HCT116 (cell line): ENCODE measurements at regions not wholly inside any gene's neighbourhood (a gene's known extent, or its start where the extent isn't known, plus 50 kb on each side); places are given as distances from the start of the nearest gene placed in this dataset.

Experiments used
- ATAC-seq: fragments of 200-7000 bp; cut with Tn5 transposase; 2 replicates; pipeline ENCODE4 v1.9.1; 2020; ENCODE audit warnings: mild to moderate bottlenecking, moderate library complexity
- BruUV-seq: library from RNA; stranded (reverse); fragments of 400-500 nt; replicated peaks from 2 replicates; lab custom pipeline; 2021; lab: Mats Ljungman, UMichigan
- CTCF ChIA-PET: fragments of 300-600 bp; sonication (Branson Sonifier 250); formaldehyde crosslinking; loops from one replicate; lab custom pipeline; 2021; ENCODE audit warnings: antibody characterized with exemption; lab: Charles Lee
- POLR2A ChIA-PET: fragments of 300-600, 350-600 bp; sonication (Branson Sonifier 250); formaldehyde crosslinking; loops from one replicate; lab custom pipeline; 2021; ENCODE audit warnings: antibody characterized with exemption; lab: Charles Lee
- RAD21 ChIA-PET, 2 experiments: fragments of 300-600 bp; sonication (Branson Sonifier 250); formaldehyde crosslinking; loops; one replicate each; lab custom pipeline; 2023; ENCODE audit warnings: low total read pairs in 2 of 2; ENCODE audit not compliant: uncharacterized antibody in 2 of 2, unreplicated experiment in 2 of 2, low non-redundant PET in 1 of 2; lab: Charles Lee
- DNase-seq: peaks from one replicate; pipeline ENCODE4 v3.0.0-alpha.2; 2010; ENCODE audit warnings: low read depth, low spot score
- H2AFZ ChIP-seq: fragments of 200-600 bp; shearing (Covaris generic), sonication (generic); 2 replicates; pipeline ENCODE4 v1.6.1; 2017; ENCODE audit warnings: low read depth, mixed run types, mixed read lengths, antibody characterized with exemption, low read length; ENCODE audit not compliant: poor library complexity, severe bottlenecking
- H3K27ac ChIP-seq: 2 replicates; pipeline ENCODE4 v1.5.1; 2012; ENCODE audit warnings: low read depth, low read length
- H3K27me3 ChIP-seq: fragments of 200-600 bp; sonication (generic); 2 replicates; pipeline ENCODE4 v1.6.1; 2016; ENCODE audit warnings: mixed run types, low read length, mixed read lengths; ENCODE audit not compliant: insufficient read depth
- H3K36me3 ChIP-seq, 2 experiments: fragments of 200-500 bp in 1 of 2; fragments of 200-600 bp in 1 of 2; sonication (Bioruptor generic) in 1 of 2; sonication (generic) in 1 of 2; 2 replicates each; pipeline versions ENCODE4 v1.5.1 to v1.6.1; 2014 to 2016; ENCODE audit warnings: low read length in 2 of 2, inconsistent platforms in 1 of 2, mixed read lengths in 1 of 2, mixed run types in 1 of 2; ENCODE audit not compliant: insufficient read depth in 2 of 2, control insufficient read depth in 1 of 2
- H3K4me1 ChIP-seq, 2 experiments: fragments of 200-600 bp in 1 of 2; sonication (generic) in 1 of 2; 2 replicates each; pipeline versions ENCODE4 v1.5.1 to v1.6.1; 2012 to 2017; ENCODE audit warnings: low read length in 2 of 2, inconsistent platforms in 1 of 2, mild to moderate bottlenecking in 1 of 2, mixed read lengths in 1 of 2, mixed run types in 1 of 2, moderate library complexity in 1 of 2; ENCODE audit not compliant: insufficient read depth in 2 of 2, control insufficient read depth in 1 of 2
- H3K4me2 ChIP-seq: fragments of 200-600 bp; sonication (generic); 2 replicates; pipeline ENCODE4 v1.6.1; 2017; ENCODE audit warnings: mixed run types, low read length, mixed read lengths
- H3K4me3 ChIP-seq, 2 experiments: fragments of 200-600 bp in 1 of 2; sonication (generic) in 1 of 2; replicated peaks in 1 of 2; 2 replicates each; pipeline ENCODE4 v1.5.1; 2011 to 2016; ENCODE audit warnings: low read length in 2 of 2, control low read depth in 1 of 2, low read depth in 1 of 2, mild to moderate bottlenecking in 1 of 2, mixed read lengths in 1 of 2, mixed run types in 1 of 2
- H3K79me2 ChIP-seq: fragments of 200-600 bp; sonication (generic); 2 replicates; pipeline ENCODE4 v1.6.1; 2017; ENCODE audit warnings: mild to moderate bottlenecking, mixed run types, low read length, moderate library complexity, mixed read lengths; ENCODE audit not compliant: insufficient read depth
- H3K9ac ChIP-seq: fragments of 200-600 bp; sonication (generic); 2 replicates; pipeline ENCODE4 v1.6.1; 2016; ENCODE audit warnings: low read length, mixed read lengths
- H3K9me2 ChIP-seq: fragments of 200-600 bp; sonication (generic), shearing (Covaris generic); 2 replicates; pipeline ENCODE4 v1.6.1; 2017; ENCODE audit warnings: mixed run types, mild to moderate bottlenecking, moderate library complexity; ENCODE audit not compliant: insufficient read depth
- H3K9me3 ChIP-seq, 2 experiments: fragments of 200-500 bp in 1 of 2; fragments of 200-600 bp in 1 of 2; sonication (Bioruptor generic) in 1 of 2; sonication (generic) in 1 of 2; 2 replicates each; pipeline ENCODE4 v1.6.1; 2014 to 2017; ENCODE audit warnings: low read length in 2 of 2, mixed read lengths in 2 of 2, inconsistent platforms in 1 of 2, low read depth in 1 of 2, mild to moderate bottlenecking in 1 of 2, mixed run types in 1 of 2, moderate library complexity in 1 of 2; ENCODE audit not compliant: control insufficient read depth in 1 of 2, insufficient read depth in 1 of 2
- H4K20me1 ChIP-seq: fragments of 200-600 bp; sonication (generic), shearing (Covaris generic); 2 replicates; pipeline ENCODE4 v1.6.1; 2017; ENCODE audit warnings: mixed run types, mild to moderate bottlenecking, moderate library complexity; ENCODE audit not compliant: insufficient read depth
- ATF3 ChIP-seq: IDR thresholded peaks from 2 replicates; pipeline ENCODE4 v1.6.1; 2012
- CBX3 ChIP-seq: IDR thresholded peaks from 2 replicates; pipeline ENCODE4 v1.6.1; 2012; ENCODE audit warnings: low read depth
- CEBPB ChIP-seq: IDR thresholded peaks from 2 replicates; pipeline ENCODE4 v1.6.1; 2012; ENCODE audit warnings: low read depth
- CTCF ChIP-seq, 3 experiments: fragments of 200-600 bp in 1 of 3; sonication (generic) in 1 of 3; IDR thresholded peaks in 2 of 3; conservative IDR thresholded peaks in 1 of 3; 2 replicates each; pipeline ENCODE4 v1.5.1; 2012 to 2017; ENCODE audit warnings: low read depth in 2 of 3, low read length in 2 of 3, antibody characterized with exemption in 1 of 3, borderline replicate concordance in 1 of 3, control low read depth in 1 of 3, mild to moderate bottlenecking in 1 of 3, mixed read lengths in 1 of 3, mixed run types in 1 of 3, moderate library complexity in 1 of 3; ENCODE audit not compliant: insufficient read depth in 1 of 3
- EGR1 ChIP-seq: IDR thresholded peaks from 2 replicates; pipeline ENCODE4 v1.6.1; 2012; ENCODE audit warnings: low read depth
- ELF1 ChIP-seq: IDR thresholded peaks from 2 replicates; pipeline ENCODE4 v1.6.1; 2012; ENCODE audit warnings: low read depth, borderline replicate concordance
- EZH2 ChIP-seq: fragments of 200-600 bp; sonication (generic); IDR thresholded peaks from 2 replicates; pipeline ENCODE4 v1.6.1; 2017; ENCODE audit warnings: antibody characterized with exemption, mixed run types
- EZH2phosphoT487 ChIP-seq: fragments of 200-600 bp; IDR thresholded peaks from 2 replicates; pipeline ENCODE4 v1.6.1; 2018; ENCODE audit warnings: antibody characterized with exemption, borderline replicate concordance
- FOSL1 ChIP-seq: IDR thresholded peaks from 2 replicates; pipeline ENCODE4 v1.6.1; 2012; ENCODE audit warnings: low read depth
- JUND ChIP-seq: IDR thresholded peaks from 2 replicates; pipeline ENCODE4 v1.6.1; 2012
- POLR2A ChIP-seq: IDR thresholded peaks from 2 replicates; pipeline ENCODE4 v1.7.0; 2011; ENCODE audit warnings: borderline replicate concordance; ENCODE audit not compliant: insufficient read depth, insufficient read length; ENCODE audit errors: extremely low read depth
- POLR2AphosphoS5 ChIP-seq: IDR thresholded peaks from 2 replicates; pipeline ENCODE4 v1.6.1; 2011; ENCODE audit warnings: mild to moderate bottlenecking, low read depth, low read length, moderate library complexity
- REST ChIP-seq: IDR thresholded peaks from 2 replicates; pipeline ENCODE4 v1.6.1; 2012; ENCODE audit warnings: low read depth
- SIN3A ChIP-seq: IDR thresholded peaks from 2 replicates; pipeline ENCODE4 v1.6.1; 2012; ENCODE audit warnings: low read depth
- SP1 ChIP-seq: IDR thresholded peaks from 2 replicates; pipeline ENCODE4 v1.6.1; 2012; ENCODE audit warnings: low read depth
- SRF ChIP-seq: IDR thresholded peaks from 2 replicates; pipeline ENCODE4 v1.6.1; 2012; ENCODE audit warnings: low read depth
- ZBTB33 ChIP-seq: IDR thresholded peaks from 2 replicates; pipeline ENCODE4 v1.6.1; 2011; ENCODE audit warnings: mild to moderate bottlenecking, low read length, moderate library complexity; ENCODE audit not compliant: insufficient replicate concordance; ENCODE audit errors: extremely low read depth
- ZNF274 ChIP-seq: fragments of 200-500 bp; sonication (Bioruptor generic); IDR thresholded peaks from 2 replicates; pipeline ENCODE4 v1.6.1; 2014; ENCODE audit warnings: mild to moderate bottlenecking, low read depth, low read length, inconsistent platforms
- intact Hi-C: fragments of 100-400 bp; cut with micrococcal nuclease; formaldehyde crosslinking; loops from 2 replicates; pipeline ENCODE4 v1.10.0; 2022

- RAD21 ChIA-PET: no interaction called here
- no peaks in the 10 kb centered on the region for H4K20me1 ChIP-seq
- BruUV-seq: no TSS peak
- ATAC-seq: no peak
- H3K9me2 ChIP-seq: no peaks in the 10 kb centered on the region
- H2AFZ ChIP-seq: no peak overlapping the region
- H3K4me2 ChIP-seq: no peak overlapping the region
- no peaks in the 10 kb centered on the region for H3K9me3 ChIP-seq
- CTCF ChIA-PET: no interaction called here
- no peak overlapping the region for H3K27ac ChIP-seq
- no peak overlapping the region for H3K9ac ChIP-seq
- H3K4me1 ChIP-seq: no peaks in the 10 kb centered on the region
- H3K79me2 ChIP-seq: peaks cover 11% of the 10 kb centered on the region
- no peak for DNase-seq
- POLR2A ChIA-PET: no interaction called here
- intact Hi-C loops: no loop called here
- H3K27me3 ChIP-seq: no peaks in the 10 kb centered on the region
- H3K36me3 ChIP-seq: no peaks in the 10 kb centered on the region
- H3K4me3 ChIP-seq: no peak overlapping the region
- TF ChIP-seq ATF3: no peak
- TF ChIP-seq EGR1: no peak
- TF ChIP-seq POLR2A: no peak
- TF ChIP-seq REST: no peak
- no peak for TF ChIP-seq CBX3
- TF ChIP-seq CTCF (IDR thresholded peaks at IDR 0.05 in 2 of 3, conservative IDR thresholded peaks at IDR 0.05 in 1 of 3; ENCODE audit: borderline replicate concordance in 1 of 3, insufficient read depth in 1 of 3, low read depth in 2 of 3, low read length in 2 of 3): no peak
- no peak for TF ChIP-seq ELF1
- no peak for TF ChIP-seq CEBPB
- TF ChIP-seq EZH2: no peak
- no peak for TF ChIP-seq ZNF274
- TF ChIP-seq JUND: no peak
- no peak for TF ChIP-seq EZH2phosphoT487
- no peak for TF ChIP-seq POLR2AphosphoS5
- TF ChIP-seq SIN3A: no peak
- no peak for TF ChIP-seq FOSL1
- no peak for TF ChIP-seq SP1
- no peak for TF ChIP-seq ZBTB33
- TF ChIP-seq SRF: no peak
- TF ChIP-seq, all 23 proteins: peak for 0
Observed at GRCh38 chr6:100194535-100194934, 200.5 kb upstream of the MCHR2 start.
